Stimulated activated CD4-positive, alpha-beta T cell treated with anti-CD3 and anti-CD28 coated beads, Interleukin-2, amount 100 ng/mL, for 4 hours (primary cell): ENCODE measurements at regions not wholly inside any gene's neighbourhood (a gene's known extent, or its start where the extent isn't known, plus 50 kb on each side); places are given as distances from the start of the nearest gene placed in this dataset.

Experiments
- DNase-seq: peaks from one replicate; pipeline ENCODE4 v3.0.0-alpha.2; 2020; ENCODE audit warnings: low read depth

GRCh38 chr2:12795851-12796250 lies 79.1 kb downstream of the TRIB2 start:
- no peak for DNase-seq

- no peak for DNase-seq
Observed at GRCh38 chr2:12796657-12797056, 79.9 kb downstream of the TRIB2 start.

- no peak for DNase-seq
Observed at GRCh38 chr2:12797815-12798214, 81.1 kb downstream of the TRIB2 start.

- DNase-seq, result no peak
Observed at GRCh38 chr2:12803607-12804006, 86.9 kb downstream of the TRIB2 start.

- no peak for DNase-seq
Observed at GRCh38 chr2:12804091-12804856, 87.5 kb downstream of the TRIB2 start.

- no peak for DNase-seq
Observed at GRCh38 chr2:12805033-12805432, 88.3 kb downstream of the TRIB2 start.

GRCh38 chr2:12806549-12807242 lies 90.0 kb downstream of the TRIB2 start:
- no peak for DNase-seq

- DNase-seq, result no peak
Observed at GRCh38 chr2:12807907-12808810, 91.4 kb downstream of the TRIB2 start.

- DNase-seq, result no peak
Observed at GRCh38 chr2:12809526-12809925, 92.8 kb downstream of the TRIB2 start.

- no peak for DNase-seq
Observed at GRCh38 chr2:12811916-12812315, 95.2 kb downstream of the TRIB2 start.

- DNase-seq, result no peak
Observed at GRCh38 chr2:12813166-12813565, 96.4 kb downstream of the TRIB2 start.

GRCh38 chr2:12816379-12817306 lies 99.9 kb downstream of the TRIB2 start:
- no peak for DNase-seq

GRCh38 chr2:12817870-12818269 lies 101.1 kb downstream of the TRIB2 start:
- DNase-seq, result no peak

GRCh38 chr2:12818416-12819102 lies 101.8 kb downstream of the TRIB2 start:
- no peak for DNase-seq

- no peak for DNase-seq
Observed at GRCh38 chr2:12819103-12819475, 102.4 kb downstream of the TRIB2 start.

- no peak for DNase-seq
Observed at GRCh38 chr2:12819721-12820120, 103.0 kb downstream of the TRIB2 start.

- no peak for DNase-seq
Observed at GRCh38 chr2:12821656-12822055, 104.9 kb downstream of the TRIB2 start.

- no peak for DNase-seq
Observed at GRCh38 chr2:12824351-12824777, 107.6 kb downstream of the TRIB2 start.

- no peak for DNase-seq
Observed at GRCh38 chr2:12824778-12825379, 108.1 kb downstream of the TRIB2 start.

GRCh38 chr2:12826781-12827180 lies 110.0 kb downstream of the TRIB2 start:
- DNase-seq, result no peak
